Ovary (tissue), 7 donors: ENCODE measurements at regions not wholly inside any gene's neighbourhood (a gene's known extent, or its start where the extent isn't known, plus 50 kb on each side); places are given as distances from the start of the nearest gene placed in this dataset.
"Not testable (repeated sequence)": the region's sequence is repeated elsewhere in the genome, so short reads cannot be mapped to it uniquely, and the experiment has no call there.

Experiments
- DNase-seq, 5 donors: peaks; one replicate each; pipeline ENCODE4 v3.0.0-alpha.2; 2019 to 2020
- H3K27ac ChIP-seq, 2 donors: fragments of 200-600 bp; one replicate each; pipeline versions ENCODE4 v1.5.1 to v1.8.0; 2019 to 2022
- H3K27me3 ChIP-seq: fragments of 200-600 bp; one replicate; pipeline ENCODE4 v1.8.0; 2022
- H3K36me3 ChIP-seq: fragments of 200-600 bp; sonication (generic); one replicate; pipeline ENCODE4 v1.5.1; 2019
- H3K4me1 ChIP-seq: one replicate; pipeline ENCODE4 v1.8.1; 2013; ENCODE audit warnings: mild to moderate bottlenecking, moderate library complexity; ENCODE audit not compliant: insufficient read depth
- H3K4me3 ChIP-seq: fragments of 200-600 bp; sonication (generic); one replicate; pipeline ENCODE4 v1.5.1; 2017
- H3K9me3 ChIP-seq, 2 donors: fragments of 200-600 bp in 1 of 2; sonication (generic) in 1 of 2; one replicate each; pipeline versions ENCODE4 v1.5.1 to v1.8.1; 2013 to 2019; ENCODE audit warnings: mild to moderate bottlenecking in 1 of 2, moderate library complexity in 1 of 2
- EP300 ChIP-seq: sonication (generic); formaldehyde crosslinking; IDR thresholded peaks from one replicate; pipeline ENCODE4 v1.6.1; 2017; ENCODE audit warnings: antibody characterized with exemption
- POLR2A ChIP-seq: fragments of 450-650 bp; IDR thresholded peaks from one replicate; pipeline ENCODE4 v1.6.1; 2017; ENCODE audit warnings: antibody characterized with exemption, mild to moderate bottlenecking, moderate library complexity
- WGBS, 3 donors: extraction: QIAGEN DNeasy Blood & Tissue Kit in 1 of 3; methylation state at CpG; one replicate each; pipeline versions ENCODE4 v1.1.5 to v1.1.7; 2013 to 2017; 5-methylcytosine and 5-hydroxymethylcytosine counted together
- intact Hi-C, 4 donors: fragments of 100-400 bp; cut with DNase I; formaldehyde crosslinking; loops; one replicate each; pipeline versions ENCODE4 v1.11.0 to v1.15.1; 2022 to 2023
- TF ChIP-seq, protein P1 (sequence below), 3 donors: fragments of 450-650 bp in 2 of 3; fragments of 200-600 bp in 1 of 3; IDR thresholded peaks; one replicate each; pipeline versions ENCODE4 v1.5.1 to v1.8.0; 2016 to 2022; ENCODE audit warnings: antibody characterized with exemption in 3 of 3, mild to moderate bottlenecking in 1 of 3
- donor health status: DM: no; HTN: no; CAD: no; lungs with moderate emphysema.
- donor health status: DM: no; HTN: no; CAD: no.
- donor health status: Bipolar disorder and iron deficiency.
- donor health status: DM: no; HTN: no; CAD: no.
- donor health status: DM: yes; HTN: yes; CAD: no.

DNA sequence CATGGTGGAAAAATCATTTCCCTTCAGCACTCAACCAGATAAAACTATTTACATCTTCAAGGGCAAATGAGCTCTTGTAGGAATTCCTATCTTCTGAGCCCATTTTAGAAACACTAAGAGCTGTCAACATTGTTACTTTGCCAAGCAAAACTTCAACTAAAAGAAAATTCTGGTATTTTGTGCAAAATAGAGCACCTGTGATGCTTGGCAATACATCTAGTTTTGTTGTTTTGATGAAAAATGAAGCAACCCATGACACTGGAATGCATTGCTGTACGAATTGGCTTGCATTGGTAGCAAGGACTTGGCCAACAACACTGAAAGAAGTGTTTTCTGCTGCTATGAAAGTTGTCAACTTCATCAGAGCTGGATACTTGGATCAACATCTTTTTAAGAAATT lies 194.4 kb downstream of the COX18 start:
- 0 to 3% (median 1%) methylated on average over 1 of the region's 1 CpG for WGBS, 3 donors

DNA sequence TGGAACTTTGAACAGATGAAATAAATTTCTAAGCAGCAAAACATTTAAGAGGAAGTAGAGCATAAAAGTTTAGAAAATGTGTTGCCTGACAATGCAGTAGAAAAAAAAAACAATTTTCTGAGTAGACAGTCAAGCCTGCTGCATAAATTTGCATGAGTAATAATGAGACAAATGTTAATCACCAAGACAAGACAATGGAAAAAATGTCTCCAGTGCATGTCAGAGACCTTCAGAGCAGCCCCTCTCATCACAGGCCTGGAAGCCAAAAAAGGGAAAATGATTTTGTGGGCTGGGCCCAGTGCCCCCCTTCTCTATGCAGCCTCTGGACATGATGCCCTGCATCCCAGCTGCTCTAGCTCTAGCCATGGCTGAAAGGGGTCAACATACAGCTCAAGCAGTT lies 204.6 kb downstream of the COX18 start:
- Histone ChIP-seq H3K9me3 (no peaks in the 10 kb centered on the region), H3K4me3 (no peak overlapping the region), H3K36me3 (no peaks in the 10 kb centered on the region), H3K4me1 (no peaks in the 10 kb centered on the region), H3K27ac (no peak overlapping the region), H3K27me3 (no peaks in the 10 kb centered on the region)
- TF ChIP-seq, protein P1, sequence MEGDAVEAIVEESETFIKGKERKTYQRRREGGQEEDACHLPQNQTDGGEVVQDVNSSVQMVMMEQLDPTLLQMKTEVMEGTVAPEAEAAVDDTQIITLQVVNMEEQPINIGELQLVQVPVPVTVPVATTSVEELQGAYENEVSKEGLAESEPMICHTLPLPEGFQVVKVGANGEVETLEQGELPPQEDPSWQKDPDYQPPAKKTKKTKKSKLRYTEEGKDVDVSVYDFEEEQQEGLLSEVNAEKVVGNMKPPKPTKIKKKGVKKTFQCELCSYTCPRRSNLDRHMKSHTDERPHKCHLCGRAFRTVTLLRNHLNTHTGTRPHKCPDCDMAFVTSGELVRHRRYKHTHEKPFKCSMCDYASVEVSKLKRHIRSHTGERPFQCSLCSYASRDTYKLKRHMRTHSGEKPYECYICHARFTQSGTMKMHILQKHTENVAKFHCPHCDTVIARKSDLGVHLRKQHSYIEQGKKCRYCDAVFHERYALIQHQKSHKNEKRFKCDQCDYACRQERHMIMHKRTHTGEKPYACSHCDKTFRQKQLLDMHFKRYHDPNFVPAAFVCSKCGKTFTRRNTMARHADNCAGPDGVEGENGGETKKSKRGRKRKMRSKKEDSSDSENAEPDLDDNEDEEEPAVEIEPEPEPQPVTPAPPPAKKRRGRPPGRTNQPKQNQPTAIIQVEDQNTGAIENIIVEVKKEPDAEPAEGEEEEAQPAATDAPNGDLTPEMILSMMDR (IDR thresholded peaks at IDR 0.05), result no peak
- no peak for TF ChIP-seq POLR2A
- no peak for TF ChIP-seq EP300
- no peak for DNase-seq
- intact Hi-C loops, result no loop called here

More for the DNA sequence above, 194.4 kb downstream of the COX18 start:
- intact Hi-C loops, result no loop called here
- TF ChIP-seq EP300, result no peak
- no peak for TF ChIP-seq POLR2A
- TF ChIP-seq, protein P1 (IDR thresholded peaks at IDR 0.05), result no peak
- Histone ChIP-seq H3K4me3 (no peak overlapping the region), H3K4me1 (peaks cover 2% of the 10 kb centered on the region), H3K36me3 (no peaks in the 10 kb centered on the region), H3K27ac (no peak overlapping the region), H3K27me3 (no peaks in the 10 kb centered on the region), H3K9me3 (no peaks in the 10 kb centered on the region)
- no peak for DNase-seq

GRCh38 chr4:72864277-72864676 lies 205.2 kb downstream of the COX18 start:
- H3K27ac ChIP-seq, intact Hi-C loops, H3K9me3 ChIP-seq, H3K27me3 ChIP-seq, DNase-seq, H3K4me3 ChIP-seq, H3K36me3 ChIP-seq, H3K4me1 ChIP-seq: not testable (repeated sequence)
- 93 to 95% (median 95%) methylated on average over 1 of the region's 1 CpG for WGBS, 3 donors

DNA sequence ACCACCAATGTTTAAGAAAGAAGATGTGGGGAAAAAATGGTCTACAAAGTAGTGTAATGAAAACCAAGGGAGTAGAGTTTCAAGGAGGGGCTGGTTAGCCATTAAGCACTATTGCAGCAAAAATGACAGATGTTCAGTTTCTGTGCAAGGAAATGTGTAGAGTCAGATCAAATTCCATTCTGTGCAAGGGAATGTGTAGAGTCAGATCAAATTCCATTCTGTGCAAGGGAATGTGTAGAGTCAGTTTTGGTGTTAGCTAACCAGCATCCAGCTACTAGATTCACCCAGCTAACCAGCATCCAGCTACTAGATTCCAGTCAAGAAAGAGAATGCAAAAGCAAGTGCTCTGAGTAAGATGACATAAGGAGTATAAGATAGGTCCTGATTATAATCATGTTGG lies 208.8 kb downstream of the COX18 start:
- no peaks in the 10 kb centered on the region for H3K9me3 ChIP-seq
- H3K36me3 ChIP-seq, result no peaks in the 10 kb centered on the region
- TF ChIP-seq, protein P1 (IDR thresholded peaks at IDR 0.05), result no peak
- TF ChIP-seq POLR2A, result no peak
- TF ChIP-seq EP300, result no peak
- H3K27me3 ChIP-seq, result no peaks in the 10 kb centered on the region
- H3K4me3 ChIP-seq, result no peak overlapping the region
- no peak overlapping the region for H3K27ac ChIP-seq
- DNase-seq, result no peak
- intact Hi-C loops, result no loop called here
- peaks cover 2% of the 10 kb centered on the region for H3K4me1 ChIP-seq

- TF ChIP-seq, protein P1 (IDR thresholded peaks at IDR 0.05), result no peak
- TF ChIP-seq EP300 (no peak), POLR2A (no peak)
- H3K4me3 ChIP-seq, result no peak overlapping the region
- no peaks in the 10 kb centered on the region for H3K27me3 ChIP-seq
- no peaks in the 10 kb centered on the region for H3K36me3 ChIP-seq
- intact Hi-C loops, result no loop called here
- H3K27ac ChIP-seq, result no peak overlapping the region
- WGBS, 3 donors, result 51 to 59% (median 53%) methylated on average over 4 of the region's 4 CpGs
- no peaks in the 10 kb centered on the region for H3K9me3 ChIP-seq
- DNase-seq, result no peak
- H3K4me1 ChIP-seq, result peaks cover 2% of the 10 kb centered on the region
Measured at GRCh38 chr4:72858328-72858727, 211.2 kb downstream of the COX18 start.
